Muscle of leg (tissue), 3 donors: ENCODE measurements at regions not wholly inside any gene's neighbourhood (a gene's known extent, or its start where the extent isn't known, plus 50 kb on each side); places are given as distances from the start of the nearest gene placed in this dataset.
"Not testable (repeated sequence)": the region's sequence is repeated elsewhere in the genome, so short reads cannot be mapped to it uniquely, and the experiment has no call there.

Source experiments
- DNase-seq: peaks from one replicate; pipeline ENCODE4 v3.0.0; 2013
- H3K27ac ChIP-seq: one replicate; pipeline ENCODE4 v1.5.1; 2013; ENCODE audit warnings: mild to moderate bottlenecking, low read length, control low read depth
- H3K27me3 ChIP-seq: one replicate; pipeline ENCODE4 v1.6.1; 2013; ENCODE audit warnings: low read length; ENCODE audit not compliant: control insufficient read depth, insufficient read depth
- H3K36me3 ChIP-seq: one replicate; pipeline ENCODE4 v1.6.1; 2013; ENCODE audit warnings: low read length; ENCODE audit not compliant: control insufficient read depth, insufficient read depth
- H3K4me1 ChIP-seq: one replicate; pipeline ENCODE4 v1.6.1; 2013; ENCODE audit warnings: low read length; ENCODE audit not compliant: control insufficient read depth, insufficient read depth
- H3K4me3 ChIP-seq: one replicate; pipeline ENCODE4 v1.5.1; 2013; ENCODE audit warnings: low read length, control low read depth
- H3K9me3 ChIP-seq: replicated peaks from 2 replicates; pipeline ENCODE4 v1.6.1; 2013; ENCODE audit warnings: low read depth, low read length; ENCODE audit not compliant: control insufficient read depth
- whole genome bisulfite sequencing: methylation state at CpG from one replicate; pipeline ENCODE4 v1.1.5; 2013; ENCODE audit warnings: missing lambda C conversion rate; ENCODE audit not compliant: insufficient coverage; 5-methylcytosine and 5-hydroxymethylcytosine counted together

DNA sequence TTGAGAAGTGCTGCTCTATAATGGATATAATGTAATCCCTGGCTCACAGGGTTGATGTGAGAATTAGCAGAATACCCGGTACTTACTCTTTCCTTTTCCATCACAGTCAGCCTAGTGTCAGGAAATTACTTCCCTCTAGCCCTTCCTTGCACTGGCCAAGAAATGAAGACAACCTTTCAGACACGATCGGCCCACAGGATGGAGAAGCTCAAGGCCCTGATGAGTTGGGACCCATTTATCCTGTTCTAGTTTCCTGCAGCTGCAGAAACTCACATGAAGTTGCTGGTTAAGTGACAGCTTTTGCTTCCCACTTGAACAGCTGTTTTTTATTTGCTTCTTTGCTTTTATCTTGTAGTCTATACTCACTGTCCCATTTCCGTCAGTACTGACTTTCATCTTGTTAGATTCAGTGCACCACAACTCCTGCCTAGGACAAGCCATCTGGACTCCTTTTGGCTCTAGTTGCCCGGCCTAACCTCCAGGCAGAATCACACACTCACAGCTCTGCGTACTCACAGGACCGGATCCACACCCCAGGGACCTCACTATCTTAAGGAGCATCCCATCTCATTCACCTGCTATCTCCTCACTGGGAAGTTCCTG, 325.1 kb upstream of the CHRNA7 start:
- H3K27ac ChIP-seq, H3K27me3 ChIP-seq, H3K9me3 ChIP-seq, H3K36me3 ChIP-seq, H3K4me1 ChIP-seq, DNase-seq, H3K4me3 ChIP-seq: not testable (repeated sequence)
- no CpG with 5 or more reads among the region's 7 CpGs for whole genome bisulfite sequencing

DNA sequence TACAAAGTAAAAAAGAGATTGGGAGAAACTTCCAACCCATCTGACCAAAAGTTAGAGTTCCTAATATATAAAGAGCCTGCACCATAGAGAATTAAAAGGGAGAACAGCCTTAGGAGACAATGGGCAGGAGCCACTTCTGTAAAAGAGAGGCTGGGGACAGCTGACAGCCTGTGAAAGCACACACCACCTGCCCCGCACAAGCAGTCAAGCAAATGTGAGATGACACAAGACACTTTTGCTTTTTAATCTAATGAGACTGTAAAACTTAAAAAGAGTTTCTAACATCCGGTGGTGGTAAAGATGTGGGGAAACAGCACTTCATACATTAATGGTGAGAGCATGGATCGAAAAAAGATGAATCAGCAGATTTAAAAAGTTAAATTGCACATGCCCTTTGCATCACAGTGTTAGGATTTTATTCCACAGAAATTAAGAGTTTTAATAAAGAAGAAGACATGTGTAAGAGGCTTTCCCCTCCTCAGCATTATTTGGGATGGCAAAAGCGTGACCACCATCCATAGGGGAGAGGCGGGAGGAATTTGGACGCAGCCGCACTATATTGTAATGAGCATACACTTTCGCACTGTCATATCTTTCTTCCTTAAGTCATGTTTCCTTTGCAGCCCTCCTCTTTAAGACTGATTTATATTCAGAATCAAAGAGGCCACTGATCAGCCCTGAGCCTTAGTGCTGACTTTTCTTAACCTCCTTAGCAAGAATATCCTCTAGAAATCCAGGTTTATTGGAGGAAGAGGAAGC, 322.2 kb upstream of the CHRNA7 start:
- not testable (repeated sequence) for H3K4me3 ChIP-seq, DNase-seq, H3K36me3 ChIP-seq, H3K27me3 ChIP-seq, H3K4me1 ChIP-seq, H3K9me3 ChIP-seq, H3K27ac ChIP-seq
- no CpG with 5 or more reads among the region's 8 CpGs for WGBS

DNA sequence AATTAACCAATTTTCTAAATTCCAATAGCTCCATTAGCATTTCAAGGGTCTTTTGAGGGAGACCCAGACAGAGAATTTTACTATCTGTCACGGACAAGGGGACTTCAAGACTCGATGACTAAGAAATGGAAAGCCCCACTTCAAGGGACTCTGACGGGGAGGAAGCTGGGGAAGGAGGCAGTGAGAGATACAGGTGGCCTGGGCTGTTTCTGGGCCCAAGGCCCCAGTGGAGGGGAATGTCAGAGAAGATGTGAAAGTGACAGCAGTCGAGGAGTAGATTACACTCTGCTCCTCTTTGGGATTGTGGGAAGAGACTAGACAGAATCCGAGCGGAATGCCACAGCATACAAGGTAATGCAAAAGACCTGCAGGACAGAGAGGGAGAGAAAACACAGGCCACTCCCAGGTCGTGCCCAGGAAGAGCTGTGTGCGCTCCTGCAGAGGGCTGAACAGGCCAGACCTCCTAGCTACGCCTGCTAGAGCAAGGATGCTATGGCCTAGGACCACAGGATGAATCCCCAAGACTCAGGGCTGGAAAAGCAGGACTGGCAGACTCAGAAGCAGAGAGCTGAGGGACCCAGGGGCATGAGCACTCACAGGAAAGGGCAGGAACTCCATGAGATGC, 321.5 kb upstream of the CHRNA7 start:
- not testable (repeated sequence) for DNase-seq, H3K27ac ChIP-seq, H3K27me3 ChIP-seq, H3K36me3 ChIP-seq, H3K9me3 ChIP-seq, H3K4me1 ChIP-seq, H3K4me3 ChIP-seq
- WGBS = no CpG with 5 or more reads among the region's 9 CpGs

DNA sequence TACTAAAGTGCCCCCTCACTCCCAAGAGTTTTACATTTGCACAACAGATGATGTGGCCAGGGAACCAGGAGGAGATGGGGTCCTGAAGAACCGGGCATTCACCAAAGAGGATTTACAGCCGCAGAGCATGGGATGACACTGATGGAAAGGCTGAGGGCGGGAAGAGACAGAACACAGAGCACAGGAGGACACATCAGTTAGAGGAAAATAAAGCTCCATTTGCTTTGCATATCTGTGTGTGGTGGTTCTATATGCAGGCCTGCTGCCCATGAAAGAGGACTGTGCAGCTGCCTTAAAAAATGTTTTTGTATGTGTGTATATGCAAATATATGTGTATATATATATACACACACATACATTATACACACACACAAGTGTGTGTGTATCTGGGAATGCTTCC, 320.8 kb upstream of the CHRNA7 start:
- H3K27ac ChIP-seq, H3K27me3 ChIP-seq, H3K4me3 ChIP-seq, H3K9me3 ChIP-seq, H3K36me3 ChIP-seq, DNase-seq, H3K4me1 ChIP-seq: not testable (repeated sequence)
- WGBS = no CpG with 5 or more reads among the region's 3 CpGs

DNA sequence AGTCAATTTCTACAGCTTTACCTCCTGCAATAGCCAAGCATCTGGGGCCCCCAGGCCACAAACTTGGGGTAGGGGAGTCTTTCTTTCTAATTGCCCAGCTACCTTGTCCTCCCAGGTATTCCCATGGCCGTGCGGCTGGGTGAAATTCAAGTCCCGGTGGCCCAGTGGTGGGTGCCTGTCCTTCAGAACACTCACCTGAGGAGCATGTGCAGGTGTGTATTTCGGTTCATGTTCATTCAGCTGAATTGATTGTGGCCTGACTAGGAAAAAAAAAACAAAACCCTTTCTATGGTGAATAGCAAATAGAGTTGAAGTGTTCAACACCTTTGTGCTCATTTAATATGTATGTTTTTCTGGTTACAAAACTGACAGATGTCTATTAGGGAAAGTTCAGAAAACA, 319.5 kb upstream of the CHRNA7 start:
- WGBS = no CpG with 5 or more reads among the region's 4 CpGs
- not testable (repeated sequence) for H3K27me3 ChIP-seq, H3K4me3 ChIP-seq, H3K36me3 ChIP-seq, DNase-seq, H3K9me3 ChIP-seq, H3K4me1 ChIP-seq, H3K27ac ChIP-seq

DNA sequence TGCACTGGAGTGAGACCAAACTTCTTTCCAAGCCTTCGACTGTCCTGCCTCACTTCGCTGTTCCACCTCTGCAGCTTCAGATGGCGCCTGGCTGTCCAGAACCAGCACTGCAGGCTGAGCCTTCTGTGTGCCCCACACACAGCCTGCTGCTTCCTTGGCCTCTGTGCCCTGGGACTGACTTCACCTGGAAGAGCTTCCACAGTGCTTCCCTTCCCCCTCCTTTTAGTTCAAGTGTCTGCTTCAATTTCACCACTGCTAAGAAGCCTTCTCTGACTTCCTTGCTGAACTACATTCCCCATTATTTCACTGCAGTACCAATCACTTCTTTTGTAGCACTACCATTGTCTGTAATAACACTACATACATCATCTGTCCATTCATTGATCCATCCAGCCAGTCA, 315.1 kb upstream of the CHRNA7 start:
- not testable (repeated sequence) for DNase-seq

DNA sequence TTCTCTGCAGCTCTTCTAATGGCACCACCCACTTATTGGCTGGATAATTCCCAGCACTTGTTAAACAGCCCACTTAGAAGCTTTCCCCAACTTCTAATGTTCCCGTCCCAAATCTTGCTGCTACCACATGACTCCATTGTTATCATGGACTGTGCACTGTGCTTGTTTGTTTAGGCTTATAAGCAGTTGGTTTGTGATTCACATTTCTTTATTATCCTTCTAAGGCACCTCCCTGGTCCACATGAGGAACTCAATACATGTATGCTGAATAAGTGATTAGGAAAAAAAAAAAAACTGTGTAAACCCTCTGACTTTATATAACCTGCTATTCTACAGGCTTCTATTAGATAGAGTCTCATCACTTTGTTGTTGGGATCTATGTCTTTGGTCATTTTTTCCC, 311.7 kb upstream of the CHRNA7 start:
- no CpG with 5 or more reads among the region's 1 CpG for WGBS

More for the DNA sequence above, 315.1 kb upstream of the CHRNA7 start:
- H3K4me1 ChIP-seq, H3K36me3 ChIP-seq, H3K9me3 ChIP-seq, H3K27me3 ChIP-seq, H3K4me3 ChIP-seq, H3K27ac ChIP-seq: not testable (repeated sequence)
- WGBS = no CpG with 5 or more reads among the region's 3 CpGs

DNA sequence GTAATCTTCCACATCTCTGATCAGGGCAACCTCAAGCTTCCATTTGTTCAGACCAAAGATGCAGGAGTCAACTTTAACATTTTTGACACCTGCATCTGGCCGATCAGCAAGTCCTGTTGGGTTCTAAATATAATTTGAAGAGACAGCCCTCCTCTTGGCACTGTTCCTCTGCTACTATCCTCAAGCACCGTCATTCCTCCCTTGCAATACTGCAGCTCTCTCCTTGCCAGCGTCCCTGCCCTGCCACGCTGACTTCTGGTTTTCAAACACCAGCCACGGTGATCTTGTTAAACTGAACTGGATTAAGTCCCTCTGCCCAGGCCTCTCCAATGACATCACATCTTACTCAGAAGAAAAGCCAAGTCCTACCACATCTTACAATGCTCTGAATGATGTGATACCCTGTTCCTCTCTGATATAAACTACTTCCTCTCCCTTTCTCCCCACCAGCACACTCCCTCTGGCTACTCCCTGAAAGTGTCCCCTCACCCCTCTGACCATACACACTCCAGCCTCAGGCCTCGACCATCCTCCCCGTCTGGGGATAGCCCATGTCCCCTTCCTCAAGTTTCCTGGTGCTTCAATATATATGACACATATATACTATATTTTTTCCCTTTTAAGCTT, 310.8 kb upstream of the CHRNA7 start:
- WGBS = 31% methylated on average over 2 of the region's 7 CpGs
- not testable (repeated sequence) for H3K27me3 ChIP-seq, H3K36me3 ChIP-seq, H3K27ac ChIP-seq, DNase-seq, H3K9me3 ChIP-seq, H3K4me1 ChIP-seq, H3K4me3 ChIP-seq

More for the DNA sequence above, 311.7 kb upstream of the CHRNA7 start:
- not testable (repeated sequence) for H3K9me3 ChIP-seq, H3K27me3 ChIP-seq, H3K36me3 ChIP-seq, H3K27ac ChIP-seq, H3K4me3 ChIP-seq, DNase-seq, H3K4me1 ChIP-seq

DNA sequence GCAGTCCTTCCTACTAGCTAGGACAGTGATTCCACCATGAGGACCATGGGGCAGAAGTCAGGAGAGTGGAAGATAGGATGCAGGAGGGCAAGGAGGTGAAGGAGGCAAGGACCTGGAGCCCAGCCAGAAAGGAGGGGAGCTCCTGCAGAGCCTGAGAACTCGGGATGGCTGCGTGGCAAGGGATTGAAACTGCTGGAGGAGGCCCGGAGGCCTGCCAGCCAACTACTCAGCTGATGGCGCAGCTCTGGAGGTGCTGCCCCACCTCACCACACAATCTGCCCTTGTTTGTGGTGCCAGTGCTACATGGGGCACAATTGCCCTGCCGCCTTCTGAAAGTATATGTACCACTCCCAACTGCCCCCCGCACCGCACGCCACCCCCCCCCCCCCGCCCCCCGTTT, 307.3 kb upstream of the CHRNA7 start:
- not testable (repeated sequence) for H3K27me3 ChIP-seq, DNase-seq, H3K4me3 ChIP-seq, H3K4me1 ChIP-seq, H3K27ac ChIP-seq, H3K36me3 ChIP-seq, H3K9me3 ChIP-seq
- whole genome bisulfite sequencing = 66% methylated on average over 2 of the region's 10 CpGs

DNA sequence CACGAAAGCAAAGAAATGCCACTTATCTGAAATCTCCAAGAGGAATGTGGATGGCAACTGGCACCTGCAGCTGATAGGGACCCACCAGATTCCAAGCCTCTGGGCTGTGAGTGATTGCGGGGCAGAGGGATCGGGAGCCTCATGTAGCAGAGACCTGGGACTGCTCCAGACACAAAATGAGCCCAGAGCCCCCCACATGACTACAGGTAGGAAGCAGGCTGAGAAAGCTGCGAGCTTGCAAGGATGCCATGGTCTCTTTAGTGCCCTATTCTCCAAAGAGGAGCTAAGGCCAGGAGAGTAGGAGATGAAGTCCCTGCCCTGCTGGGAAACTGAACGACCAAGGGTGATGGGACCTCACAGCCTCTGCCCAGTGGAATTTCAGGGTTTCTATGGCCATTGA, 305.4 kb upstream of the CHRNA7 start:
- H3K4me3 ChIP-seq, H3K27ac ChIP-seq, H3K36me3 ChIP-seq, DNase-seq, H3K9me3 ChIP-seq, H3K27me3 ChIP-seq, H3K4me1 ChIP-seq: not testable (repeated sequence)
- 80% methylated on average over 2 of the region's 5 CpGs for WGBS
